CD4-positive, alpha-beta T cell treated with Interleukin-10 for 1 hour (primary cell): ENCODE measurements at regions not wholly inside any gene's neighbourhood (a gene's known extent, or its start where the extent isn't known, plus 50 kb on each side); places are given as distances from the start of the nearest gene placed in this dataset.

ENCODE experiments used
- DNase-seq: peaks from one replicate; pipeline ENCODE4 v3.0.0-alpha.2; 2020

GRCh38 chr6:139649732-139650131, 275.3 kb upstream of the CITED2 start:
- no peak for DNase-seq

- no peak for DNase-seq
Observed at GRCh38 chr6:139649128-139649527, 274.7 kb upstream of the CITED2 start.

GRCh38 chr6:139648430-139649000, 274.1 kb upstream of the CITED2 start:
- DNase-seq, result no peak

GRCh38 chr6:139647841-139648240, 273.4 kb upstream of the CITED2 start:
- DNase-seq, result no peak

GRCh38 chr6:139647016-139647415, 272.6 kb upstream of the CITED2 start:
- no peak for DNase-seq

- no peak for DNase-seq
Observed at GRCh38 chr6:139644821-139645220, 270.4 kb upstream of the CITED2 start.

GRCh38 chr6:139643986-139644385, 269.5 kb upstream of the CITED2 start:
- no peak for DNase-seq

GRCh38 chr6:139642346-139642745, 267.9 kb upstream of the CITED2 start:
- no peak for DNase-seq

- no peak for DNase-seq
Observed at GRCh38 chr6:139641376-139641775, 266.9 kb upstream of the CITED2 start.

- DNase-seq, result no peak
Observed at GRCh38 chr6:139640921-139641320, 266.5 kb upstream of the CITED2 start.

GRCh38 chr6:139640448-139640847, 266.0 kb upstream of the CITED2 start:
- no peak for DNase-seq

- DNase-seq, result no peak
Observed at GRCh38 chr6:139639507-139639906, 265.1 kb upstream of the CITED2 start.

- no peak for DNase-seq
Observed at GRCh38 chr6:139638179-139638941, 263.9 kb upstream of the CITED2 start.

- no peak for DNase-seq
Observed at GRCh38 chr6:139637766-139638165, 263.3 kb upstream of the CITED2 start.

GRCh38 chr6:139636391-139636790, 261.9 kb upstream of the CITED2 start:
- no peak for DNase-seq

GRCh38 chr6:139635401-139636130, 261.1 kb upstream of the CITED2 start:
- DNase-seq, result no peak

GRCh38 chr6:139632840-139633239, 258.4 kb upstream of the CITED2 start:
- no peak for DNase-seq

- no peak for DNase-seq
Observed at GRCh38 chr6:139628270-139628669, 253.8 kb upstream of the CITED2 start.

GRCh38 chr6:139627091-139627490, 252.6 kb upstream of the CITED2 start:
- no peak for DNase-seq

GRCh38 chr6:139625998-139626975, 251.8 kb upstream of the CITED2 start:
- DNase-seq, result no peak

GRCh38 chr6:139625081-139625939, 250.9 kb upstream of the CITED2 start:
- no peak for DNase-seq

GRCh38 chr6:139623372-139623771, 248.9 kb upstream of the CITED2 start:
- no peak for DNase-seq
